ENCODE measurements at regions not wholly inside any gene's neighbourhood (a gene's known extent, or its start where the extent isn't known, plus 50 kb on each side); places are given as distances from the start of the nearest gene placed in this dataset.

DNA sequence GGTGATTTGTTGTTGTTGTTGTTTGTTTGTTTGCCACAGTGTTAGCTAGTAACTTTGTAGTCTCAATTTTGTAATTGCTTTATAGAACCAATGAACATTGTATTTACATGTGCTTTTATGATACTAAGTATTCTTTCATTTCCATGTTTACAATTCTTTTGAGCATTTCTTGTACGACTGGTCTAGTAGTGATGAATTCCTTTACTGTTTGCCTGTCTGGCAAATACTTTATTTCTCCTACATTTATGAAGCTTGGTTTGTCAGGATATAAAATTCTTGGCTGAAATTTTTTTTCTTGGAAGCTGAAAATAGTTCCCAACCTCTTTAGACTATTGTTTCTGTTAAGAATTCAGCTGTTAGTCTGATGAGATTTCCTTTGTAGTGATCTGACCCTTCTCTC is 55.6 kb upstream of the SNCAIP start:
- TF ChIP-seq POLR2A (IDR thresholded peaks at IDR 0.05; ENCODE audit: low read depth, low read length) (no peak), CEBPB (IDR thresholded peaks at IDR 0.05; ENCODE audit: low read depth, low read length) (no peak), SMC3 (IDR thresholded peaks at IDR 0.05; ENCODE audit: low read depth, low read length) (no peak), RCOR1 (IDR thresholded peaks at IDR 0.05; ENCODE audit: insufficient replicate concordance, low read length) (no peak), MAZ (IDR thresholded peaks at IDR 0.05; ENCODE audit: borderline replicate concordance, low read depth, low read length) (no peak), BHLHE40 (IDR thresholded peaks at IDR 0.05; ENCODE audit: low read depth, low read length) (no peak), CHD1 (IDR thresholded peaks at IDR 0.05; ENCODE audit: low read depth, low read length) (no peak), MXI1 (IDR thresholded peaks at IDR 0.05; ENCODE audit: borderline replicate concordance, low read depth, low read length) (no peak), RAD21 (IDR thresholded peaks at IDR 0.05; ENCODE audit: low read length) (no peak), FOS (IDR thresholded peaks at IDR 0.05; ENCODE audit: low read depth, low read length) (no peak), MAFK (IDR thresholded peaks at IDR 0.05; ENCODE audit: low read depth, low read length) (no peak), RFX5 (IDR thresholded peaks at IDR 0.05; ENCODE audit: low read depth, low read length) (no peak)
- TF ChIP-seq, protein P1, sequence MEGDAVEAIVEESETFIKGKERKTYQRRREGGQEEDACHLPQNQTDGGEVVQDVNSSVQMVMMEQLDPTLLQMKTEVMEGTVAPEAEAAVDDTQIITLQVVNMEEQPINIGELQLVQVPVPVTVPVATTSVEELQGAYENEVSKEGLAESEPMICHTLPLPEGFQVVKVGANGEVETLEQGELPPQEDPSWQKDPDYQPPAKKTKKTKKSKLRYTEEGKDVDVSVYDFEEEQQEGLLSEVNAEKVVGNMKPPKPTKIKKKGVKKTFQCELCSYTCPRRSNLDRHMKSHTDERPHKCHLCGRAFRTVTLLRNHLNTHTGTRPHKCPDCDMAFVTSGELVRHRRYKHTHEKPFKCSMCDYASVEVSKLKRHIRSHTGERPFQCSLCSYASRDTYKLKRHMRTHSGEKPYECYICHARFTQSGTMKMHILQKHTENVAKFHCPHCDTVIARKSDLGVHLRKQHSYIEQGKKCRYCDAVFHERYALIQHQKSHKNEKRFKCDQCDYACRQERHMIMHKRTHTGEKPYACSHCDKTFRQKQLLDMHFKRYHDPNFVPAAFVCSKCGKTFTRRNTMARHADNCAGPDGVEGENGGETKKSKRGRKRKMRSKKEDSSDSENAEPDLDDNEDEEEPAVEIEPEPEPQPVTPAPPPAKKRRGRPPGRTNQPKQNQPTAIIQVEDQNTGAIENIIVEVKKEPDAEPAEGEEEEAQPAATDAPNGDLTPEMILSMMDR (conservative IDR thresholded peaks at IDR 0.05; ENCODE audit: low read depth, low read length) = no peak
- TF ChIP-seq, protein P2, sequence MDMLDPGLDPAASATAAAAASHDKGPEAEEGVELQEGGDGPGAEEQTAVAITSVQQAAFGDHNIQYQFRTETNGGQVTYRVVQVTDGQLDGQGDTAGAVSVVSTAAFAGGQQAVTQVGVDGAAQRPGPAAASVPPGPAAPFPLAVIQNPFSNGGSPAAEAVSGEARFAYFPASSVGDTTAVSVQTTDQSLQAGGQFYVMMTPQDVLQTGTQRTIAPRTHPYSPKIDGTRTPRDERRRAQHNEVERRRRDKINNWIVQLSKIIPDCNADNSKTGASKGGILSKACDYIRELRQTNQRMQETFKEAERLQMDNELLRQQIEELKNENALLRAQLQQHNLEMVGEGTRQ (IDR thresholded peaks at IDR 0.05; ENCODE audit: low read depth, low read length) = no peak

Data from IMR-90 (cell line).